Central memory CD8-positive, alpha-beta T cell (primary cell): ENCODE measurements at regions not wholly inside any gene's neighbourhood (a gene's known extent, or its start where the extent isn't known, plus 50 kb on each side); places are given as distances from the start of the nearest gene placed in this dataset.

Experiments
- ATAC-seq: fragments of 150-1000 bp; cut with Tn5 transposase; replicated peaks from 2 replicates; pipeline ENCODE4 v1.10.0; 2022; ENCODE audit warnings: mild to moderate bottlenecking, moderate FRiP score, moderate number of reproducible peaks; ENCODE audit not compliant: poor library complexity, severe bottlenecking; ENCODE audit errors: extremely low read depth
- DNase-seq, 2 donors: peaks; one replicate each; pipeline ENCODE4 v3.0.0; 2021; ENCODE audit warnings: low spot score in 2 of 2
- H3K27ac Mint-ChIP-seq: one replicate; pipeline ENCODE4 v1.8.0; 2022; ENCODE audit warnings: low read depth, mild to moderate bottlenecking, moderate library complexity, mixed read lengths
- H3K27me3 Mint-ChIP-seq: one replicate; pipeline ENCODE4 v1.8.0; 2022; ENCODE audit warnings: mixed read lengths
- H3K36me3 Mint-ChIP-seq: one replicate; pipeline ENCODE4 v1.8.0; 2022; ENCODE audit warnings: mild to moderate bottlenecking, moderate library complexity, mixed read lengths; ENCODE audit not compliant: insufficient read depth
- H3K4me1 Mint-ChIP-seq: one replicate; pipeline ENCODE4 v1.8.0; 2022; ENCODE audit warnings: mixed read lengths
- H3K4me3 Mint-ChIP-seq: one replicate; pipeline ENCODE4 v1.8.0; 2022; ENCODE audit warnings: mild to moderate bottlenecking, moderate library complexity, mixed read lengths
- H3K9me3 Mint-ChIP-seq: one replicate; pipeline ENCODE4 v1.8.0; 2022; ENCODE audit warnings: mixed read lengths

DNA sequence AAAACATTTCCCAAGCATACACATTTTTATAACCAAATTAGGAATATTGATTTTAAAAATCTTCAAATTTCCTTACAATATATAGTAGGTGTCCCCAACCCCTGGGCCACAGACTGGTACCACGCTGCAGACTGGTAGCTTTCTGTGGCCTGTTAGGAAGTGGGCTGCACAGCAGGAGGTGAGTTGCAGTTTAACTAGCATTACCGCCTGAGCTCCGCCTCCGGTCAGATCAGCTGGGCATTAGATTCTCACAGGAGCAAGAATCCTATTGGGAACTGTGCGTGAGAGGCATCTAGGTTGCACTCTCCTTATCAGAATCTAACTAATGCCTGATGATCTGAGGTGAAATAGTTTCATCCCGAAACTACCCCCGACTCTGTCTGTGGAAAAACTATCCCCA lies 62.1 kb downstream of the ZWINT start:
- Mint-ChIP-seq H3K9me3 (no peaks in the 10 kb centered on the region), H3K27ac (no peak overlapping the region), H3K4me1 (no peaks in the 10 kb centered on the region), H3K27me3 (no peaks in the 10 kb centered on the region), H3K4me3 (no peak overlapping the region), H3K36me3 (no peaks in the 10 kb centered on the region)
- ATAC-seq = no peak
- no peak for DNase-seq

DNA sequence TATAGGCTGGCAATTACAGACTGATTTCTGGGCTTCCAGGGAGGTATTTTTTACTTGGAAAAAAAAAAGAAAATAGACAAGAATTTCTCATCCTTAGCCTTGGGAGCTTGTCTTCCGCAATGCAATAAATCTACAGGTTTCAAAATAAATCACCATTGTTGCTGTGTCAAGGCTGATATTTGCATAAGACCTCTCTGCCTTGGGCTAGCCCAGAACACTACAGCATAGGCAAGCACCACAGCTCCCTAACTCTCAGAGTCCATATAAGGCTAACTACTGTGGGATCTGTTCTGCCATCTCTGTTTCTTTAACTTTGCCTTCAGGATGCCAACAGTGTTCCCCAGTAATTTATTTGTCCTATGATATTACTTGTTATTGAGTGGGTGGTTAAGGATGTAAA lies 64.4 kb downstream of the ZWINT start:
- no peaks in the 10 kb centered on the region for H3K4me1 Mint-ChIP-seq
- no peaks in the 10 kb centered on the region for H3K27me3 Mint-ChIP-seq
- peaks cover 4% of the 10 kb centered on the region for H3K9me3 Mint-ChIP-seq
- no peak overlapping the region for H3K27ac Mint-ChIP-seq
- H3K36me3 Mint-ChIP-seq = no peaks in the 10 kb centered on the region
- no peak overlapping the region for H3K4me3 Mint-ChIP-seq
- no peak for ATAC-seq
- DNase-seq = no peak

GRCh38 chr10:56288403-56288802 lies 72.7 kb downstream of the ZWINT start:
- Mint-ChIP-seq H3K4me3 (no peak overlapping the region), H3K27ac (no peak overlapping the region), H3K27me3 (no peaks in the 10 kb centered on the region), H3K9me3 (peaks cover 15% of the 10 kb centered on the region), H3K4me1 (no peaks in the 10 kb centered on the region), H3K36me3 (no peaks in the 10 kb centered on the region)
- no peak for DNase-seq
- no peak for ATAC-seq

DNA sequence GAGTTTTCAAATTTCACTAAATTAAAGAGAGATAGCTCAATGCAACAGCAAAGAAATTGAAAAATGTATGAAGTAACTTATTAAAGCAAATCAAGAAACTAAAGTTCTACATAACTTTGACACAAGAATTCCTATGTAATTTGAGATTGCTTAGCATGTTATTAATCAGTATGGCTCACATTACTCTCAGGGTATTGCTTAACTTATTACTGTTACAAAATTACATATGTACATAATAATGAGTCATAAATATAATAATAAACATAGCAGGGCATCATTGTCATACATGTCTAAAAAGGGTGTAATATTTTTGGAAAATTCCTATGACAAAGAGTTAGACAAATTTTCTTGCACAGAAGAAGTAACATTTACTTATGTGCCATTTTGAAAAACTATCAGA lies 75.0 kb downstream of the ZWINT start:
- Mint-ChIP-seq H3K4me3 (no peak overlapping the region), H3K4me1 (no peaks in the 10 kb centered on the region), H3K27me3 (no peaks in the 10 kb centered on the region), H3K36me3 (no peaks in the 10 kb centered on the region), H3K27ac (no peak overlapping the region), H3K9me3 (peaks cover 6% of the 10 kb centered on the region)
- no peak for DNase-seq
- ATAC-seq = no peak

GRCh38 chr10:56279270-56279669 lies 81.8 kb downstream of the ZWINT start:
- Mint-ChIP-seq H3K27me3 (no peaks in the 10 kb centered on the region), H3K4me1 (no peaks in the 10 kb centered on the region), H3K36me3 (no peaks in the 10 kb centered on the region), H3K27ac (no peak overlapping the region), H3K4me3 (no peak overlapping the region), H3K9me3 (peaks cover 11% of the 10 kb centered on the region)
- no peak for ATAC-seq
- DNase-seq = no peak

- Mint-ChIP-seq H3K36me3 (no peaks in the 10 kb centered on the region), H3K27me3 (no peaks in the 10 kb centered on the region), H3K4me3 (no peak overlapping the region), H3K4me1 (no peaks in the 10 kb centered on the region), H3K27ac (no peak overlapping the region), H3K9me3 (peaks cover 5% of the 10 kb centered on the region)
- no peak for DNase-seq
- no peak for ATAC-seq
These were observed 91.9 kb downstream of the ZWINT start for GRCh38 chr10:56269181-56269580.

- Mint-ChIP-seq H3K4me1 (no peaks in the 10 kb centered on the region), H3K9me3 (peaks cover 12% of the 10 kb centered on the region), H3K36me3 (peaks cover 1% of the 10 kb centered on the region), H3K27me3 (no peaks in the 10 kb centered on the region), H3K4me3 (no peak overlapping the region), H3K27ac (no peak overlapping the region)
- DNase-seq (no peak), ATAC-seq (no peak)
These were observed 94.9 kb downstream of the ZWINT start for GRCh38 chr10:56266120-56266519.

DNA sequence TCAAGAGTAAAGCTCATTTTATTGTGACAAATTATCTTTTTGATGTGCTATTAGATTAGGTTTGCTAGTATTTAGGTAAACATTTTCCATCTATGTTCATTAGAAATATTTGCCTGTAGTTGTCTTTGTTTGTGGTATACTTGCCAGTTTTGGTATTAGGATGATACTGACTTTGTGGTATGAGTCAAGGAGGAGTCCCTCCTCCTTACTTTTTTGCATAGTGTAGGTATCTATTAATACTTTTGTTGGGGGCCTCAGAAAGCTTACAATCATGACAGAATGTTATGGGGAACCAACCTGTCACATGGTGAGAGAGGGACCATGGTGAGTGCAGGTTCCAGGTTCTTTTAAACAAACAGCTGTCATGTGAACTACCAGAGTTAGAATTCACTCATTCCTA lies 102.1 kb downstream of the ZWINT start:
- Mint-ChIP-seq H3K27ac (no peak overlapping the region), H3K9me3 (peaks cover 10% of the 10 kb centered on the region), H3K27me3 (no peaks in the 10 kb centered on the region), H3K4me1 (no peaks in the 10 kb centered on the region), H3K36me3 (peaks cover 1% of the 10 kb centered on the region), H3K4me3 (no peak overlapping the region)
- DNase-seq (no peak), ATAC-seq (no peak)

- H3K27ac Mint-ChIP-seq = no peak overlapping the region
- peaks cover 12% of the 10 kb centered on the region for H3K9me3 Mint-ChIP-seq
- H3K27me3 Mint-ChIP-seq = no peaks in the 10 kb centered on the region
- DNase-seq (no peak), ATAC-seq (no peak)
- no peaks in the 10 kb centered on the region for H3K4me1 Mint-ChIP-seq
- H3K4me3 Mint-ChIP-seq = no peak overlapping the region
- H3K36me3 Mint-ChIP-seq = peaks cover 1% of the 10 kb centered on the region
These were observed 102.7 kb downstream of the ZWINT start for GRCh38 chr10:56258378-56258777.

- H3K27me3 Mint-ChIP-seq = no peaks in the 10 kb centered on the region
- H3K27ac Mint-ChIP-seq = no peak overlapping the region
- H3K36me3 Mint-ChIP-seq = no peaks in the 10 kb centered on the region
- no peak for ATAC-seq
- no peaks in the 10 kb centered on the region for H3K4me1 Mint-ChIP-seq
- DNase-seq = no peak
- H3K4me3 Mint-ChIP-seq = no peak overlapping the region
- H3K9me3 Mint-ChIP-seq = peaks cover 12% of the 10 kb centered on the region
These were observed 105.8 kb downstream of the ZWINT start for GRCh38 chr10:56255298-56255697.

GRCh38 chr10:56240471-56240870 lies 120.6 kb downstream of the ZWINT start:
- H3K27me3 Mint-ChIP-seq = no peaks in the 10 kb centered on the region
- H3K4me1 Mint-ChIP-seq = no peaks in the 10 kb centered on the region
- no peak overlapping the region for H3K4me3 Mint-ChIP-seq
- no peak for ATAC-seq
- no peaks in the 10 kb centered on the region for H3K9me3 Mint-ChIP-seq
- no peak overlapping the region for H3K27ac Mint-ChIP-seq
- H3K36me3 Mint-ChIP-seq = peaks cover 2% of the 10 kb centered on the region
- DNase-seq = no peak

DNA sequence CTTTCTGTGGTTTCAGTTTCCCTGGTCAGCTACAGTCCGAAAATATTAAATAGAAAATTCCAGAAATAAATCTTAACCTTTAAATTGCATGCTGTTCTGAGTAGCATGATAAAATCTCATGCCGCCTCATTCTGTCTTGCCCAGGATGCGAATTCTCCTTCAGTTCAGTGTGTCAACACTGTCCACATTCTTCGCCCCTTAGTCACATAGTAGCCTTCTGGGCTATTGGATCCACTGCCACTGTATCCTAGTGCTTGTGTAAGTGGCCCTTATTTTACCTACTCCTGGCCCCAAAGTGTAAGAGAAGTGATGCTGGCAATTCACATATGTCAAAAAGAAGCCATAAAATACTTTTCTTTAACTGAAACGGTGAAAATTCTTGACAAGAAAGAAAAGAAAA lies 129.6 kb downstream of the ZWINT start:
- no peaks in the 10 kb centered on the region for H3K27me3 Mint-ChIP-seq
- H3K4me1 Mint-ChIP-seq = no peaks in the 10 kb centered on the region
- H3K9me3 Mint-ChIP-seq = peaks cover 5% of the 10 kb centered on the region
- H3K36me3 Mint-ChIP-seq = no peaks in the 10 kb centered on the region
- H3K4me3 Mint-ChIP-seq = no peak overlapping the region
- H3K27ac Mint-ChIP-seq = no peak overlapping the region
- ATAC-seq (no peak), DNase-seq (no peak)

- H3K4me3 Mint-ChIP-seq = no peak overlapping the region
- H3K4me1 Mint-ChIP-seq = no peaks in the 10 kb centered on the region
- no peaks in the 10 kb centered on the region for H3K36me3 Mint-ChIP-seq
These were observed 138.8 kb downstream of the ZWINT start for GRCh38 chr10:56222237-56222636.

GRCh38 chr10:56212951-56213350 lies 148.1 kb downstream of the ZWINT start:
- Mint-ChIP-seq H3K36me3 (no peaks in the 10 kb centered on the region), H3K4me1 (no peaks in the 10 kb centered on the region), H3K4me3 (no peak overlapping the region), H3K27ac (no peak overlapping the region), H3K27me3 (no peaks in the 10 kb centered on the region), H3K9me3 (peaks cover 32% of the 10 kb centered on the region)
- DNase-seq (no peak), ATAC-seq (no peak)

More at GRCh38 chr10:56222237-56222636, 138.8 kb downstream of the ZWINT start:
- DNase-seq = no peak
- Mint-ChIP-seq H3K27ac (no peak overlapping the region), H3K27me3 (no peaks in the 10 kb centered on the region), H3K9me3 (no peaks in the 10 kb centered on the region)
- no peak for ATAC-seq
